A549 (cell line): ENCODE measurements at regions not wholly inside any gene's neighbourhood (a gene's known extent, or its start where the extent isn't known, plus 50 kb on each side); places are given as distances from the start of the nearest gene placed in this dataset.
A peak's percentile ranks its signal among the peaks of the same experiment; 100 is the strongest.

Experiments
- ATAC-seq, 2 experiments: fragments of 200-7000 bp in 1 of 2; fragments of >200 bp in 1 of 2; cut with Nextera tagmentation in 1 of 2; cut with Tn5 transposase in 1 of 2; 3 replicates each; pipeline versions ENCODE4 v1.8.0 to v1.9.1; 2018 to 2020; ENCODE audit warnings: mild to moderate bottlenecking in 1 of 2, moderate library complexity in 1 of 2
- CTCF ChIA-PET: fragments of 300-600 bp; sonication (Branson Sonifier 250); formaldehyde crosslinking; extraction: SDS; loops from one replicate; lab custom pipeline; 2021; ENCODE audit warnings: antibody characterized with exemption, inconsistent platforms; lab: Yijun Ruan, JAX
- POLR2A ChIA-PET: fragments of 350-600 bp; formaldehyde crosslinking; extraction: SDS; loops from one replicate; lab custom pipeline; 2021; ENCODE audit warnings: antibody characterized with exemption, inconsistent platforms; lab: Yijun Ruan, JAX
- DNase-seq, 2 experiments: peaks; one replicate each; pipeline versions ENCODE4 v3.0.0 to v3.0.0-alpha.2; 2011 to 2016; ENCODE audit warnings: low read depth in 1 of 2, low spot score in 1 of 2
- FAIRE-seq: peaks from 2 replicates; lab custom pipeline; 2011; peaks lifted over from hg19 to GRCh38; lab: Jason Lieb, UNC
- H3K27ac ChIP-seq, 2 experiments: fragments of >200 bp; sonication (Bioruptor Twin); formaldehyde crosslinking; 3 replicates each; pipeline ENCODE4 v1.5.1; 2016 to 2017
- H3K4me1 ChIP-seq: fragments of >200 bp; sonication (Bioruptor Twin); formaldehyde crosslinking; 3 replicates; pipeline ENCODE4 v1.6.1; 2016
- H3K4me2 ChIP-seq: fragments of >200 bp; sonication (Bioruptor Twin); formaldehyde crosslinking; 3 replicates; pipeline ENCODE4 v1.6.1; 2016
- H3K4me3 ChIP-seq: fragments of >200 bp; sonication (Bioruptor Twin); formaldehyde crosslinking; 3 replicates; pipeline ENCODE4 v1.5.1; 2016
- H3K9me3 ChIP-seq: fragments of >200 bp; sonication (Bioruptor Twin); formaldehyde crosslinking; 3 replicates; pipeline ENCODE4 v1.6.1; 2016
- CBX2 ChIP-seq: fragments of 200-600 bp; sonication (generic); IDR thresholded peaks from 2 replicates; pipeline ENCODE4 v1.6.1; 2016; ENCODE audit warnings: low read depth, mild to moderate bottlenecking, borderline replicate concordance
- CBX8 ChIP-seq: fragments of 200-600 bp; sonication (generic); IDR thresholded peaks from 2 replicates; pipeline ENCODE4 v1.6.1; 2016
- CEBPB ChIP-seq, 2 experiments: fragments of >200 bp in 1 of 2; sonication (Bioruptor Twin) in 1 of 2; formaldehyde crosslinking in 1 of 2; IDR thresholded peaks; 2 replicates each; pipeline ENCODE4 v1.6.1; 2012 to 2016
- E2F6 ChIP-seq: IDR thresholded peaks from 2 replicates; pipeline ENCODE4 v1.6.1; 2012; ENCODE audit warnings: low read depth, borderline replicate concordance
- EP300 ChIP-seq, 2 experiments: fragments of >200 bp; sonication (Bioruptor Twin); formaldehyde crosslinking; IDR thresholded peaks; 2 replicates in 1 of 2; 3 replicates in 1 of 2; pipeline ENCODE4 v1.6.1; 2016 to 2017
- ESRRA ChIP-seq: fragments of 150-350 bp; IDR thresholded peaks from 2 replicates; pipeline ENCODE4 v1.6.1; 2014; ENCODE audit warnings: mild to moderate bottlenecking, low read length, borderline replicate concordance
- FOXS1 ChIP-seq: fragments of 250-450 bp; sonication (Bioruptor Pico); IDR thresholded peaks from 2 replicates; pipeline ENCODE4 v1.5.0; 2020; ENCODE audit warnings: mild to moderate bottlenecking, moderate library complexity
- GATA3 ChIP-seq: IDR thresholded peaks from 2 replicates; pipeline ENCODE4 v1.6.1; 2012; ENCODE audit warnings: borderline replicate concordance
- HDAC2 ChIP-seq: fragments of 200-600 bp; sonication (generic); IDR thresholded peaks from 2 replicates; pipeline ENCODE4 v1.6.1; 2016
- HOXB13 ChIP-seq: fragments of 250-450 bp; sonication (Bioruptor Pico); IDR thresholded peaks from 2 replicates; pipeline ENCODE4 v1.5.0; 2020; ENCODE audit warnings: low read depth, mild to moderate bottlenecking, moderate library complexity
- HOXB5 ChIP-seq: fragments of 250-450 bp; sonication (Bioruptor Pico); IDR thresholded peaks from 2 replicates; pipeline ENCODE4 v1.5.0; 2020; ENCODE audit warnings: mild to moderate bottlenecking, moderate library complexity
- JUN ChIP-seq, 2 experiments: fragments of >200 bp; sonication (Bioruptor Twin); formaldehyde crosslinking; IDR thresholded peaks; 2 replicates in 1 of 2; 3 replicates in 1 of 2; pipeline ENCODE4 v1.6.1; 2016 to 2017
- JUNB ChIP-seq: fragments of >200 bp; sonication (Bioruptor Twin); formaldehyde crosslinking; IDR thresholded peaks from 2 replicates; pipeline ENCODE4 v1.6.1; 2016
- KDM1A ChIP-seq: fragments of 200-600 bp; sonication (generic); IDR thresholded peaks from 2 replicates; pipeline ENCODE4 v1.6.1; 2016; ENCODE audit warnings: low read depth, mild to moderate bottlenecking
- KDM5A ChIP-seq: fragments of 200-600 bp; sonication (generic); IDR thresholded peaks from 2 replicates; pipeline ENCODE4 v1.6.1; 2016; ENCODE audit warnings: antibody characterized with exemption, mild to moderate bottlenecking
- MAFK ChIP-seq: fragments of 450-650 bp; IDR thresholded peaks from 2 replicates; pipeline ENCODE4 v1.6.1; 2014; ENCODE audit not compliant: partially characterized antibody
- MYC ChIP-seq: IDR thresholded peaks from 2 replicates; pipeline ENCODE4 v1.6.1; 2012; ENCODE audit warnings: mild to moderate bottlenecking, inconsistent platforms, low read length, improper control_type of control experiment, borderline replicate concordance
- NPAS2 ChIP-seq: fragments of 250-450 bp; sonication (Bioruptor Pico); IDR thresholded peaks from 2 replicates; pipeline ENCODE4 v1.8.0; 2022; ENCODE audit warnings: mild to moderate bottlenecking, moderate library complexity, borderline replicate concordance
- NR3C1 ChIP-seq: fragments of >200 bp; sonication (Bioruptor Twin); formaldehyde crosslinking; IDR thresholded peaks from 3 replicates; pipeline ENCODE4 v1.6.1; 2017
- PBX3 ChIP-seq: IDR thresholded peaks from 2 replicates; pipeline ENCODE4 v1.6.1; 2012
- PHF8 ChIP-seq: fragments of 200-600 bp; sonication (generic); IDR thresholded peaks from 2 replicates; pipeline ENCODE4 v1.6.1; 2016; ENCODE audit warnings: low read depth, mild to moderate bottlenecking, antibody characterized with exemption, moderate library complexity, borderline replicate concordance
- POLR2A ChIP-seq: IDR thresholded peaks from 2 replicates; pipeline ENCODE4 v1.6.1; 2012; ENCODE audit warnings: mild to moderate bottlenecking, low read length
- RAD21 ChIP-seq, 2 experiments: fragments of >200 bp in 1 of 2; sonication (Bioruptor Twin) in 1 of 2; formaldehyde crosslinking in 1 of 2; IDR thresholded peaks in 1 of 2; conservative IDR thresholded peaks in 1 of 2; 2 replicates in 1 of 2; 3 replicates in 1 of 2; pipeline ENCODE4 v1.6.1; 2012 to 2018; ENCODE audit warnings: inconsistent platforms in 1 of 2
- RARB ChIP-seq: fragments of 250-450 bp; sonication (Bioruptor Pico); IDR thresholded peaks from 2 replicates; pipeline ENCODE4 v1.8.0; 2021; ENCODE audit warnings: mild to moderate bottlenecking, moderate library complexity
- RCOR1 ChIP-seq: fragments of 150-350 bp; IDR thresholded peaks from 2 replicates; pipeline ENCODE4 v1.6.1; 2014; ENCODE audit warnings: antibody characterized with exemption, low read length, low read depth
- RFX5 ChIP-seq: fragments of 450-650 bp; IDR thresholded peaks from 2 replicates; pipeline ENCODE4 v1.7.1; 2014; ENCODE audit warnings: antibody characterized with exemption, mild to moderate bottlenecking, moderate library complexity
- SMC3 ChIP-seq: fragments of >200 bp; sonication (Bioruptor Twin); formaldehyde crosslinking; IDR thresholded peaks from 3 replicates; pipeline ENCODE4 v1.6.1; 2018; ENCODE audit warnings: inconsistent platforms
- SREBF2 ChIP-seq: fragments of 450-650 bp; IDR thresholded peaks from 2 replicates; pipeline ENCODE4 v1.6.1; 2014; ENCODE audit warnings: mild to moderate bottlenecking, moderate library complexity
- TFCP2L1 ChIP-seq: fragments of 250-450 bp; sonication (Bioruptor Pico); IDR thresholded peaks from 2 replicates; pipeline ENCODE4 v1.5.0; 2021; ENCODE audit warnings: mild to moderate bottlenecking
- TP53 ChIP-seq: fragments of 250-450 bp; sonication (Bioruptor Pico); IDR thresholded peaks from 2 replicates; pipeline ENCODE4 v1.5.0; 2021; ENCODE audit warnings: mild to moderate bottlenecking, moderate library complexity
- USF2 ChIP-seq: fragments of 450-650 bp; IDR thresholded peaks from 2 replicates; pipeline ENCODE4 v1.6.1; 2014; ENCODE audit warnings: antibody characterized with exemption
- ZC3H11A ChIP-seq: fragments of 450-650 bp; IDR thresholded peaks from 2 replicates; pipeline ENCODE4 v1.6.1; 2014; ENCODE audit warnings: antibody characterized with exemption, mild to moderate bottlenecking
- ZNF302 ChIP-seq: fragments of 250-450 bp; sonication (Bioruptor Pico); IDR thresholded peaks from 2 replicates; pipeline ENCODE4 v1.9.0; 2021; ENCODE audit warnings: inconsistent platforms, mild to moderate bottlenecking, moderate library complexity
- WGBS: methylation state at CpG from one replicate; pipeline ENCODE4 v1.1.6; 2017; ENCODE audit errors: missing lambda C conversion rate; 5-methylcytosine and 5-hydroxymethylcytosine counted together
- TF ChIP-seq, protein P1 (sequence below): fragments of >200 bp; sonication (Bioruptor Twin); formaldehyde crosslinking; IDR thresholded peaks from 2 replicates; pipeline ENCODE4 v1.6.1; 2016
- TF ChIP-seq, protein P2 (sequence below): fragments of 250-450 bp; sonication (Bioruptor Pico); IDR thresholded peaks from 2 replicates; pipeline ENCODE4 v1.5.0; 2021; ENCODE audit warnings: mild to moderate bottlenecking, moderate library complexity, borderline replicate concordance
- TF ChIP-seq, protein P3 (sequence below): fragments of >200 bp; sonication (Bioruptor Twin); formaldehyde crosslinking; IDR thresholded peaks from 3 replicates; pipeline ENCODE4 v1.6.1; 2016
- TF ChIP-seq, protein P4 (sequence below): IDR thresholded peaks from 2 replicates; pipeline ENCODE4 v1.6.1; 2012

GRCh38 chr9:35553670-35554543 is 51.2 kb upstream of the TESK1 start:
- DNase-seq (peak; percentile 69 to 85), ATAC-seq (peak; percentile 84 to 89), FAIRE-seq (peak; percentile 89)
- Histone ChIP-seq H3K27ac (peak overlapping the region; percentile 83 to 87), H3K4me3 (no peak overlapping the region; the same call in 2 of the 3 replicates), H3K4me2 (peak overlapping the region; percentile 67), H3K4me1 (peaks cover 44% of the 10 kb centered on the region), H3K9me3 (no peaks in the 10 kb centered on the region)
- ChIA-PET CTCF (interaction anchor here (0.6 to 10.6 kb wide), 52 partner anchors 10 to 793 kb away, joined by 3 to 183 read pairs (median 6); partner anchors contain the start of genes ATOSB, RUSC2, STOML2 and UNC13B), POLR2A (interaction anchor here (0.6 to 2.0 kb wide), 9 partner anchors 34 to 442 kb away, joined by 3 to 25 read pairs (median 6); partner anchors contain the start of genes ATOSB and RUSC2)
- WGBS = 11% methylated on average over 12 of the region's 12 CpGs
- no peak for TF ChIP-seq CBX2
- TF ChIP-seq MAFK = no peak
- TF ChIP-seq RFX5 = no peak
- TF ChIP-seq HDAC2 = no peak
- peak; percentile 63; the same call in 1 of the 2 replicates for TF ChIP-seq E2F6
- no peak for TF ChIP-seq EP300 (IDR thresholded peaks at IDR 0.05)
- TF ChIP-seq CEBPB (IDR thresholded peaks at IDR 0.05) = peak in 1 of 2 experiments; percentile 35; a peak in 1 of 4 replicates
- TF ChIP-seq RARB (CRISPR knock-in tag) = no peak
- TF ChIP-seq NPAS2 (CRISPR knock-in tag) = no peak
- no peak for TF ChIP-seq MYC
- no peak for TF ChIP-seq RCOR1
- TF ChIP-seq JUN (IDR thresholded peaks at IDR 0.05) = peak; percentile 38 to 43; a peak in 1 of 5 replicates
- TF ChIP-seq HOXB5 (CRISPR knock-in tag) = no peak
- no peak for TF ChIP-seq CBX8
- TF ChIP-seq USF2 = no peak
- TF ChIP-seq, protein P1, sequence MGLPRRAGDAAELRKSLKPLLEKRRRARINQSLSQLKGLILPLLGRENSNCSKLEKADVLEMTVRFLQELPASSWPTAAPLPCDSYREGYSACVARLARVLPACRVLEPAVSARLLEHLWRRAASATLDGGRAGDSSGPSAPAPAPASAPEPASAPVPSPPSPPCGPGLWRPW = no peak
- TF ChIP-seq TP53 = no peak
- TF ChIP-seq TFCP2L1 (CRISPR knock-in tag) = no peak
- TF ChIP-seq, protein P2, sequence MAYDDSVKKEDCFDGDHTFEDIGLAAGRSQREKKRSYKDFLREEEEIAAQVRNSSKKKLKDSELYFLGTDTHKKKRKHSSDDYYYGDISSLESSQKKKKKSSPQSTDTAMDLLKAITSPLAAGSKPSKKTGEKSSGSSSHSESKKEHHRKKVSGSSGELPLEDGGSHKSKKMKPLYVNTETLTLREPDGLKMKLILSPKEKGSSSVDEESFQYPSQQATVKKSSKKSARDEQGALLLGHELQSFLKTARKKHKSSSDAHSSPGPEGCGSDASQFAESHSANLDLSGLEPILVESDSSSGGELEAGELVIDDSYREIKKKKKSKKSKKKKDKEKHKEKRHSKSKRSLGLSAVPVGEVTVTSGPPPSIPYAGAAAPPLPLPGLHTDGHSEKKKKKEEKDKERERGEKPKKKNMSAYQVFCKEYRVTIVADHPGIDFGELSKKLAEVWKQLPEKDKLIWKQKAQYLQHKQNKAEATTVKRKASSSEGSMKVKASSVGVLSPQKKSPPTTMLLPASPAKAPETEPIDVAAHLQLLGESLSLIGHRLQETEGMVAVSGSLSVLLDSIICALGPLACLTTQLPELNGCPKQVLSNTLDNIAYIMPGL = no peak
- TF ChIP-seq ESRRA = no peak; the same call in 1 of the 2 replicates
- no peak for TF ChIP-seq SREBF2
- TF ChIP-seq HOXB13 = no peak
- TF ChIP-seq ZC3H11A = no peak
- no peak for TF ChIP-seq FOXS1 (CRISPR knock-in tag)
- TF ChIP-seq SMC3 = peak; percentile 98
- TF ChIP-seq GATA3 = no peak; the same call in 1 of the 2 replicates
- no peak for TF ChIP-seq PHF8
- no peak for TF ChIP-seq NR3C1
- TF ChIP-seq, protein P3, sequence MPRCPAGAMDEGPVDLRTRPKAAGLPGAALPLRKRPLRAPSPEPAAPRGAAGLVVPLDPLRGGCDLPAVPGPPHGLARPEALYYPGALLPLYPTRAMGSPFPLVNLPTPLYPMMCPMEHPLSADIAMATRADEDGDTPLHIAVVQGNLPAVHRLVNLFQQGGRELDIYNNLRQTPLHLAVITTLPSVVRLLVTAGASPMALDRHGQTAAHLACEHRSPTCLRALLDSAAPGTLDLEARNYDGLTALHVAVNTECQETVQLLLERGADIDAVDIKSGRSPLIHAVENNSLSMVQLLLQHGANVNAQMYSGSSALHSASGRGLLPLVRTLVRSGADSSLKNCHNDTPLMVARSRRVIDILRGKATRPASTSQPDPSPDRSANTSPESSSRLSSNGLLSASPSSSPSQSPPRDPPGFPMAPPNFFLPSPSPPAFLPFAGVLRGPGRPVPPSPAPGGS = no peak
- TF ChIP-seq ZNF302 (CRISPR knock-in tag) = no peak
- TF ChIP-seq, protein P4, sequence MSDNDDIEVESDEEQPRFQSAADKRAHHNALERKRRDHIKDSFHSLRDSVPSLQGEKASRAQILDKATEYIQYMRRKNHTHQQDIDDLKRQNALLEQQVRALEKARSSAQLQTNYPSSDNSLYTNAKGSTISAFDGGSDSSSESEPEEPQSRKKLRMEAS = peak; percentile 73
- TF ChIP-seq POLR2A = no peak
- TF ChIP-seq KDM1A = no peak
- peak; percentile 98 to 99 for TF ChIP-seq RAD21 (conservative IDR thresholded peaks at IDR 0.05 in 1 of 2, IDR thresholded peaks at IDR 0.05 in 1 of 2)
- TF ChIP-seq KDM5A = no peak
- TF ChIP-seq PBX3 = no peak
- no peak for TF ChIP-seq JUNB
